OCI-LY1 (cell line): ENCODE measurements at regions not wholly inside any gene's neighbourhood (a gene's known extent, or its start where the extent isn't known, plus 50 kb on each side); places are given as distances from the start of the nearest gene placed in this dataset.

ENCODE experiments used
- H2AFZ ChIP-seq: fragments of 200-600 bp; sonication (generic), shearing (Covaris generic); 2 replicates; pipeline ENCODE4 v1.6.0; 2014; ENCODE audit warnings: antibody characterized with exemption, mild to moderate bottlenecking, low read length
- H3F3A ChIP-seq: fragments of 200-600 bp; sonication (generic), shearing (Covaris generic); 2 replicates; pipeline ENCODE4 v1.6.0; 2014; ENCODE audit warnings: mild to moderate bottlenecking, antibody characterized with exemption, low read length, moderate library complexity; ENCODE audit not compliant: insufficient read depth
- H3K27ac ChIP-seq: fragments of 200-600 bp; sonication (generic); 2 replicates; pipeline ENCODE4 v1.5.1; 2014; ENCODE audit warnings: low read length, mixed run types, mild to moderate bottlenecking, low read depth; ENCODE audit not compliant: poor library complexity, severe bottlenecking
- H3K27me3 ChIP-seq: fragments of 200-600 bp; sonication (generic); 2 replicates; pipeline ENCODE4 v1.6.0; 2014; ENCODE audit warnings: antibody characterized with exemption, mild to moderate bottlenecking, low read length, moderate library complexity; ENCODE audit not compliant: insufficient read depth
- H3K36me3 ChIP-seq: fragments of 200-600 bp; sonication (generic); 2 replicates; pipeline ENCODE4 v1.6.1; 2014; ENCODE audit warnings: mild to moderate bottlenecking, antibody characterized with exemption, low read length, moderate library complexity, mixed read lengths; ENCODE audit not compliant: insufficient read depth
- H3K4me1 ChIP-seq: fragments of 200-600 bp; sonication (generic); 2 replicates; pipeline ENCODE4 v1.5.1; 2014; ENCODE audit warnings: mild to moderate bottlenecking, low read length, moderate library complexity; ENCODE audit not compliant: insufficient read depth, severe bottlenecking
- H3K4me2 ChIP-seq: fragments of 200-600 bp; sonication (generic), shearing (Covaris generic); 2 replicates; pipeline ENCODE4 v1.6.1; 2014; ENCODE audit warnings: low read length
- H3K4me3 ChIP-seq: fragments of 200-600 bp; sonication (generic); 2 replicates; pipeline ENCODE4 v1.5.1; 2014; ENCODE audit warnings: low read length, low read depth, mild to moderate bottlenecking, mixed read lengths; ENCODE audit not compliant: poor library complexity, severe bottlenecking
- H3K79me2 ChIP-seq: fragments of 200-600 bp; shearing (Covaris generic); 2 replicates; pipeline ENCODE4 v1.6.1; 2016; ENCODE audit warnings: mixed run types, low read length, mixed read lengths; ENCODE audit not compliant: insufficient read depth
- H3K9ac ChIP-seq: fragments of 200-600 bp; sonication (generic), shearing (Covaris generic); 2 replicates; pipeline ENCODE4 v1.6.1; 2014; ENCODE audit warnings: mild to moderate bottlenecking, low read length, mixed read lengths
- H3K9me2 ChIP-seq: fragments of 200-600 bp; sonication (generic), shearing (Covaris generic); 2 replicates; pipeline ENCODE4 v1.6.1; 2014; ENCODE audit warnings: low read depth, mild to moderate bottlenecking, low read length, mixed read lengths
- H3K9me3 ChIP-seq: fragments of 200-600 bp; shearing (Covaris generic); 2 replicates; pipeline ENCODE4 v1.6.1; 2014; ENCODE audit warnings: low read length, mixed read lengths
- H4K20me1 ChIP-seq: fragments of 200-600 bp; sonication (generic), shearing (Covaris generic); 2 replicates; pipeline ENCODE4 v1.6.0; 2016; ENCODE audit warnings: mild to moderate bottlenecking, low read length; ENCODE audit not compliant: insufficient read depth
- CTCF ChIP-seq: fragments of 200-600 bp; sonication (generic), shearing (Covaris generic); IDR thresholded peaks from 2 replicates; pipeline ENCODE4 v1.5.1; 2017; ENCODE audit warnings: mild to moderate bottlenecking, antibody characterized with exemption, low read length, moderate library complexity, mixed read lengths
- EZH2 ChIP-seq: fragments of 200-600 bp; sonication (generic), shearing (Covaris generic); IDR thresholded peaks from 2 replicates; pipeline ENCODE4 v1.8.0; 2017; ENCODE audit warnings: borderline replicate concordance, mixed run types, mild to moderate bottlenecking, antibody characterized with exemption, low read length, moderate library complexity, mixed read lengths

- no peaks in the 10 kb centered on the region for H3K4me1 ChIP-seq
- H3K4me2 ChIP-seq: no peak overlapping the region
These were observed 299.0 kb downstream of the FBXO15 start for GRCh38 chr18:73848656-73849055.

GRCh38 chr18:73843455-73843854 lies 304.2 kb downstream of the FBXO15 start:
- Histone ChIP-seq H3K4me3 (no peak overlapping the region), H3K36me3 (no peaks in the 10 kb centered on the region), H3K9ac (no peak overlapping the region), H3K9me2 (no peaks in the 10 kb centered on the region), H3K4me2 (no peak overlapping the region), H3K9me3 (no peaks in the 10 kb centered on the region), H4K20me1 (no peaks in the 10 kb centered on the region), H3K79me2 (no peaks in the 10 kb centered on the region), H2AFZ (no peak overlapping the region), H3F3A (no peaks in the 10 kb centered on the region), H3K27ac (no peak overlapping the region), H3K27me3 (no peaks in the 10 kb centered on the region), H3K4me1 (no peaks in the 10 kb centered on the region)
- no peak for TF ChIP-seq CTCF
- TF ChIP-seq EZH2: no peak

More at GRCh38 chr18:73848656-73849055, 299.0 kb downstream of the FBXO15 start:
- Histone ChIP-seq H3F3A (no peaks in the 10 kb centered on the region), H3K9me2 (no peaks in the 10 kb centered on the region), H3K9me3 (no peaks in the 10 kb centered on the region), H3K4me3 (no peak overlapping the region), H3K27ac (no peak overlapping the region), H4K20me1 (no peaks in the 10 kb centered on the region), H3K36me3 (no peaks in the 10 kb centered on the region), H3K27me3 (no peaks in the 10 kb centered on the region), H2AFZ (no peak overlapping the region), H3K79me2 (no peaks in the 10 kb centered on the region), H3K9ac (no peak overlapping the region)
- TF ChIP-seq CTCF (no peak), EZH2 (no peak)

GRCh38 chr18:73842795-73843394 lies 304.7 kb downstream of the FBXO15 start:
- H2AFZ ChIP-seq: no peak overlapping the region
- TF ChIP-seq CTCF (peak; percentile 91), EZH2 (no peak)
- H3K27me3 ChIP-seq: no peaks in the 10 kb centered on the region
- no peaks in the 10 kb centered on the region for H3K9me2 ChIP-seq
- H3K4me1 ChIP-seq: no peaks in the 10 kb centered on the region
- no peaks in the 10 kb centered on the region for H3F3A ChIP-seq
- no peaks in the 10 kb centered on the region for H3K79me2 ChIP-seq
- H3K9me3 ChIP-seq: no peaks in the 10 kb centered on the region
- no peak overlapping the region for H3K4me2 ChIP-seq
- no peaks in the 10 kb centered on the region for H3K36me3 ChIP-seq
- H3K9ac ChIP-seq: no peak overlapping the region
- no peaks in the 10 kb centered on the region for H4K20me1 ChIP-seq
- no peak overlapping the region for H3K27ac ChIP-seq
- H3K4me3 ChIP-seq: no peak overlapping the region
